ENCODE measurements at regions not wholly inside any gene's neighbourhood (a gene's known extent, or its start where the extent isn't known, plus 50 kb on each side); places are given as distances from the start of the nearest gene placed in this dataset.

DNA sequence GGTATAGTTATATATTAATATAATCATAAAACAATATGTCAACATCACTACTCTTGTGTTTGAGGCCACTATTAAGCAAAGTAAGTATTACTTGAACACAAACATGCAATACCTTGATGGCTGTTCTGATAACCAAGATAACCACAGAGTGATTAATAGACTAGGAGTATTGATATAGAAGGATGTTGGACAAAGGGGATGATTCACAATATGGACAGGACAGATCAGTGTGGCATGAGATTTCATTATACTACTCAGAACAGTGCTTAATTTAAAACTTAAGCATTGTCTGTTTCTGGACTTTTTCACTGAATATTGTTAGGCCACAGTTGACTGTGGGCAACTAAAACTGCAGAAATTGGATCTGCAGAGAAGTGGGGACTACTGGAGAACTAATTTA, 384.2 kb downstream of the SLITRK1 start:
- H3K4me3 ChIP-seq (replicated peaks; ENCODE audit: low read depth, low read length): no peak overlapping the region
- TF ChIP-seq, protein P1, sequence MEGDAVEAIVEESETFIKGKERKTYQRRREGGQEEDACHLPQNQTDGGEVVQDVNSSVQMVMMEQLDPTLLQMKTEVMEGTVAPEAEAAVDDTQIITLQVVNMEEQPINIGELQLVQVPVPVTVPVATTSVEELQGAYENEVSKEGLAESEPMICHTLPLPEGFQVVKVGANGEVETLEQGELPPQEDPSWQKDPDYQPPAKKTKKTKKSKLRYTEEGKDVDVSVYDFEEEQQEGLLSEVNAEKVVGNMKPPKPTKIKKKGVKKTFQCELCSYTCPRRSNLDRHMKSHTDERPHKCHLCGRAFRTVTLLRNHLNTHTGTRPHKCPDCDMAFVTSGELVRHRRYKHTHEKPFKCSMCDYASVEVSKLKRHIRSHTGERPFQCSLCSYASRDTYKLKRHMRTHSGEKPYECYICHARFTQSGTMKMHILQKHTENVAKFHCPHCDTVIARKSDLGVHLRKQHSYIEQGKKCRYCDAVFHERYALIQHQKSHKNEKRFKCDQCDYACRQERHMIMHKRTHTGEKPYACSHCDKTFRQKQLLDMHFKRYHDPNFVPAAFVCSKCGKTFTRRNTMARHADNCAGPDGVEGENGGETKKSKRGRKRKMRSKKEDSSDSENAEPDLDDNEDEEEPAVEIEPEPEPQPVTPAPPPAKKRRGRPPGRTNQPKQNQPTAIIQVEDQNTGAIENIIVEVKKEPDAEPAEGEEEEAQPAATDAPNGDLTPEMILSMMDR (IDR thresholded peaks at IDR 0.05; ENCODE audit: low read depth, low read length, missing control alignments): no peak
- DNase-seq (ENCODE audit: extremely low read depth, low read depth): no peak

DNA sequence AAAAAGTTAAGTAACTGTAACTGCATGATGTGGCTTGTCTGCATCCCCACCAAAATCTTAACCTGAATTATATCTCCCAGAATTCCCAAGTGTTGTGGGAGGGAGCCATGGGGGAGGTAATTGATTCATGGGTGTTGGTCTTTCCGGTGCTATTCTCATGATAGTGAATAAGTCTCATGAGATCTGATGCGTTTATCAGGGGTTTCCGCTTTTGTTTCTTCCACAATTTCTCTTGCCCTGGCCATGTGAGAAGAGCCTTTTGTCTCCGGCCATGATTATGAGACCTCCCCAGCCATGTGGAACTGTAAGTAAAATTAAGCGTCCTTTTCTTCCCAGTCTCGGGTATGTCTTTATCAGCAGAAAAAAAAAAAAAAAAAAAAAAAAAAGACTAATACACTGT, 385.8 kb downstream of the SLITRK1 start:
- no peak for DNase-seq (ENCODE audit: extremely low read depth, low read depth)
- no peak overlapping the region for H3K4me3 ChIP-seq (replicated peaks; ENCODE audit: low read depth, low read length)
- TF ChIP-seq, protein P1 (IDR thresholded peaks at IDR 0.05; ENCODE audit: low read depth, low read length, missing control alignments): no peak

DNA sequence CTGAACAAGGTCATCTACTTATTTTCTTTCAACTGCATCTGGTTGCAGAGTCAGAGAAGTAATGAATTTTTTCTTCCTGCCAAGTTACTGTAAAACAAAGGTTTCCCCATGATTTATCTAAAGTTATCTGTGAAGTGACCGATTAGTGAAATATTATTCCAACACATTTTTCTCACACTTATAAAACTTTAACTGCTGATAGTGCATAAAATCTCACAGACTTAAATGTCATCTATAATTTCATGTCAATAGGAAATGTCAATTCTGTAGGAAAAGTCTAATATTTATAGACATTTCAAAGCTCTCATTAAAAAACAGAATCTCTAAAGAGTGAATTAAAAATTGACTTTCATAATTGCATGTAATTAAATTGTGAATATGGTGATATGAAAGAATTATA, 397.2 kb downstream of the SLITRK1 start:
- TF ChIP-seq, protein P1 (IDR thresholded peaks at IDR 0.05; ENCODE audit: low read depth, low read length, missing control alignments): no peak
- no peak overlapping the region for H3K4me3 ChIP-seq (replicated peaks; ENCODE audit: low read depth, low read length)
- no peak for DNase-seq (ENCODE audit: extremely low read depth, low read depth)

DNA sequence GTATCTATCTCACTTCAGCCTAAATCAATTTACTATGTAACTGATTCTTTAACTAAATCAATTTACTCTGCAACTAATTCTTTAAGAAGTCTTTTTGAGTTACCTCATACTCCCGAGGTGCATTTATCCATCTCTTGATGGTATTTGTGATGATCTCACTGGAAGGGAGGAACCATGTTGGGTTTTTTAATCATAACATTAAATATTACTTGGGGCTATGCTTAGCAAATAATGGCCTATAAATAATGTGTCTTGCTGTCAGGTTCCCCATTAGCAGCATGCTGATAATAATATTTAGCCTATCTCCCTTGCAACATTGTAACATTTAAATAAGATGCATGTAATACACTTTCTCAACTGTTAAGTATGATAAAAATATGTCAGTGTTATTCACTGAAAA, 411.3 kb downstream of the SLITRK1 start:
- no peak for DNase-seq (ENCODE audit: extremely low read depth, low read depth)
- no peak overlapping the region for H3K4me3 ChIP-seq (replicated peaks; ENCODE audit: low read depth, low read length)
- TF ChIP-seq, protein P1 (IDR thresholded peaks at IDR 0.05; ENCODE audit: low read depth, low read length, missing control alignments): no peak

DNA sequence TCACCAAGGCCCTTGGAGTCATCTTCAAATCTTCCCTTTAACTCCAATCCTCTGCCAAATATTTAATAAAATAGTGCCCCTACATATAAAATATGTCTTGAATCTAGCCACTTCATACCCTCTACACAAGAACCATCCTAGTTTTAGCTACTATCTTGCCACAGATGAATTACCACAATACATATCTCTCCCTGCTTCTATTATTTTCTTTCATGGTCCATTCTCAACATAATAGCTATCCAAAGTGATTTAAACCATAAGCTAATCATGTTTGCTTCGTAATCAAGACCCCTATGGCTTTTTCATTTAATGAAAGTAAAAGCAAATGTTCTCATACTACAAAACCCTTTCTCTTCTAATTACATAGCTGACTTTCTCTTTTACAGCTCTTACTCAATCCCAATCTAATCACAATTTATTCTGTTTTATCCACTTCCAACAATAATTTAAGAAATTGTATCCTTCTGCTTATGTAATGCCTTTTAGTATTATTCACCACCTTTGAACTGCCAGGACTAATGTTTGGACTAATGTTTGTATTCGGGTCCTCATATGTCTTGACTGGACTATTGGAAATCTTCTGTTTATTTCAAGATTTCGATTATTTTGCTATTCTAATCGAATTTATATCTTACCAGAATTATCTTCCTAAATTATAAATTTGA, 412.0 kb downstream of the SLITRK1 start:
- TF ChIP-seq, protein P1 (IDR thresholded peaks at IDR 0.05; ENCODE audit: low read depth, low read length, missing control alignments): no peak
- no peak overlapping the region for H3K4me3 ChIP-seq (replicated peaks; ENCODE audit: low read depth, low read length)
- DNase-seq (ENCODE audit: extremely low read depth, low read depth): no peak

DNA sequence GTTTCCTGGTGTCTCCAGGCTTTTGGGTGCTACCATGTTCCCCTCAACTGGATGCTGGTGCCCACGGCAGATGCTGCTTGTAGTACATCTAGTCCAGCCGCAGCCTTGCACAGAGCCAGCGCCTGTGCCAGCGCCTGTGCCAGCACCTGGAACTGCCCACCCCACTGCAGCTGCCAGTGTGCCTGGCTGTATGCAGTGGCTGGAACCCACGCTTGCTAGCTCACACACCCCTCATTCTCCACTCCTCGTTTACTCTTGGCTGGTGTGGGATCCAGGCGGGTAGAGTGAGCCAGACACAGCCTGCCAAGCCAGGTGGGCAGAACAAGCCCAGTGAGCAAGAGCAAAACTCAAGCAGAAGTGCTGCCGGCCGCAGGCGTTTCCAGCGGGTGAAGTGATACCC, 428.6 kb downstream of the SLITRK1 start:
- DNase-seq (ENCODE audit: extremely low read depth, low read depth): no peak
- TF ChIP-seq, protein P1 (IDR thresholded peaks at IDR 0.05; ENCODE audit: low read depth, low read length, missing control alignments): no peak

DNA sequence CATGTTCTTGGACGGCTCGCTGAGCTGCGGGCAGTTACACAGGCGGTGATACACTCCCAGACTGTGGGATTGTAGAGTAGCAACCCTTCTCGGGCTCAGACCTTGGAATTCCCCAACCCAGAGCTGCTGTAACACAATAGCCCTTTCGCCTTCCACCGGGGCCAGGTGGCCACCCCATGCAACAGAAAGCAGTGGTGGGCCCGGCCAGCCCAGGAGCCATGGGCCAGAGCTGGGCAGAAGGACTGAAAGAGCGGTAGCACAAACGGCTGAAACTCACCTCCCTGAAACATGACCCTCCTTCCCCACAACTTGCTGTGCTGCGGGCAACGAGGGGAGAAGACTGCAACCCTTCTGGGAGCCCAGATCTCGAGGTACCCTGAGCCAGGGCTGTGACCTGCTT, 429.0 kb downstream of the SLITRK1 start:
- no peak for DNase-seq (ENCODE audit: extremely low read depth, low read depth)
- TF ChIP-seq, protein P1 (IDR thresholded peaks at IDR 0.05; ENCODE audit: low read depth, low read length, missing control alignments): no peak
- no peak overlapping the region for H3K4me3 ChIP-seq (replicated peaks; ENCODE audit: low read depth, low read length)

More for the DNA sequence above, 428.6 kb downstream of the SLITRK1 start:
- no peak overlapping the region for H3K4me3 ChIP-seq (replicated peaks; ENCODE audit: low read depth, low read length)
